ENCODE measurements at regions not wholly inside any gene's neighbourhood (a gene's known extent, or its start where the extent isn't known, plus 50 kb on each side); places are given as distances from the start of the nearest gene placed in this dataset.

- no peak overlapping the region for H3K4me3 ChIP-seq (replicated peaks; ENCODE audit: insufficient read depth, low read length)
- peaks cover 5% of the 10 kb centered on the region for H3K27me3 ChIP-seq (ENCODE audit: insufficient read depth, poor library complexity, severe bottlenecking)
- no peak for DNase-seq (ENCODE audit: low read depth in 1 of 2, low spot score in 1 of 2)
- no peak for TF ChIP-seq GABPA (IDR thresholded peaks at IDR 0.05; ENCODE audit: low read depth)
- no peak for TF ChIP-seq CTCF (IDR thresholded peaks at IDR 0.05; ENCODE audit: insufficient read depth, low read length)
- no peak for TF ChIP-seq REST (IDR thresholded peaks at IDR 0.05; ENCODE audit: insufficient replicate concordance, low read depth)
- TF ChIP-seq POLR2AphosphoS5 (IDR thresholded peaks at IDR 0.05; ENCODE audit: low read depth) = no peak
- no peak for TF ChIP-seq SPI1 (IDR thresholded peaks at IDR 0.05; ENCODE audit: borderline replicate concordance, low read depth)
- no peak overlapping the region for H3K27ac ChIP-seq (replicated peaks)
Measured at GRCh38 chr2:173649527-173650219, 295.0 kb downstream of the CDCA7 start.

- no peak for DNase-seq (ENCODE audit: low read depth in 1 of 2, low spot score in 1 of 2)
- Histone ChIP-seq H3K27me3 (ENCODE audit: insufficient read depth, poor library complexity, severe bottlenecking) (peaks cover 7% of the 10 kb centered on the region), H3K27ac (replicated peaks) (no peak overlapping the region), H3K4me3 (replicated peaks; ENCODE audit: insufficient read depth, low read length) (no peak overlapping the region)
- TF ChIP-seq POLR2AphosphoS5 (IDR thresholded peaks at IDR 0.05; ENCODE audit: low read depth) = no peak
- TF ChIP-seq REST (IDR thresholded peaks at IDR 0.05; ENCODE audit: insufficient replicate concordance, low read depth) = no peak
- TF ChIP-seq SPI1 (IDR thresholded peaks at IDR 0.05; ENCODE audit: borderline replicate concordance, low read depth) = no peak
- TF ChIP-seq CTCF (IDR thresholded peaks at IDR 0.05; ENCODE audit: insufficient read depth, low read length) = no peak
- no peak for TF ChIP-seq GABPA (IDR thresholded peaks at IDR 0.05; ENCODE audit: low read depth)
Measured at GRCh38 chr2:173651891-173652290, 297.2 kb downstream of the CDCA7 start.

DNA sequence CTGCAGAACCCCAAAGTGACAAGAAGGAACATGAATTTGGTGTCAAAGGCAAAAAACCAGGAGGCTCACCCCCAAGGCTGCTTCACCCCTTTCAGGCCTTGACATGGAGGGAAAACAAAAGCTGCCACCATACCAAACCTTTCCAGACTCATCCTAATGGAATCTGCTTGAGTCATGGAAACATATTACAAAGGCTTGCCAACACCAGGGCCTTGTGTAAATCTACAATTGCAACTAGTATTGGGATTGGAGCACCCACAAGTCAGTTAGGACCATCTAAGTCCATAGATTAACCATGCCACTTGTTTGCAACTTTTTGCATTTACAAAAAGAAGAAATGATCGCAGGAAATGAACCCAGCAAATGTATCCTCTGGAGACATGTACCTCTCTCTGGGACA lies 297.6 kb downstream of the CDCA7 start:
- no peak for TF ChIP-seq REST (IDR thresholded peaks at IDR 0.05; ENCODE audit: insufficient replicate concordance, low read depth)
- TF ChIP-seq POLR2AphosphoS5 (IDR thresholded peaks at IDR 0.05; ENCODE audit: low read depth) = no peak
- no peak for TF ChIP-seq CTCF (IDR thresholded peaks at IDR 0.05; ENCODE audit: insufficient read depth, low read length)
- no peak for TF ChIP-seq SPI1 (IDR thresholded peaks at IDR 0.05; ENCODE audit: borderline replicate concordance, low read depth)
- TF ChIP-seq GABPA (IDR thresholded peaks at IDR 0.05; ENCODE audit: low read depth) = no peak
- H3K4me3 ChIP-seq (replicated peaks; ENCODE audit: insufficient read depth, low read length) = no peak overlapping the region
- no peak for DNase-seq (ENCODE audit: low read depth in 1 of 2, low spot score in 1 of 2)
- H3K27me3 ChIP-seq (ENCODE audit: insufficient read depth, poor library complexity, severe bottlenecking) = peaks cover 9% of the 10 kb centered on the region
- H3K27ac ChIP-seq (replicated peaks) = no peak overlapping the region
